CD14-positive monocyte (primary cell): ENCODE measurements at regions not wholly inside any gene's neighbourhood (a gene's known extent, or its start where the extent isn't known, plus 50 kb on each side); places are given as distances from the start of the nearest gene placed in this dataset.

Experiments
- DNase-seq, 3 donors: peaks; one replicate each; pipeline ENCODE4 v3.0.0-alpha.2; 2011 to 2022
- H2AFZ ChIP-seq: 2 replicates; pipeline ENCODE4 v1.6.0; 2012; ENCODE audit warnings: mild to moderate bottlenecking, low read depth, low read length, inconsistent platforms; ENCODE audit not compliant: insufficient read depth, poor library complexity, severe bottlenecking
- H3K27ac ChIP-seq, 2 donors: 1 replicate in 1 of 2; 2 replicates in 1 of 2; pipeline ENCODE4 v1.5.1; 2012 to 2013; ENCODE audit warnings: low read length in 2 of 2, control low read depth in 1 of 2, inconsistent platforms in 1 of 2, low read depth in 1 of 2, mild to moderate bottlenecking in 1 of 2
- H3K27me3 ChIP-seq, 2 donors: one replicate each; pipeline versions ENCODE4 v1.6.0 to v1.6.1; 2011 to 2013; ENCODE audit warnings: low read length in 2 of 2; ENCODE audit not compliant: control insufficient read depth in 2 of 2, insufficient read depth in 2 of 2
- H3K36me3 ChIP-seq, 2 donors: replicated peaks in 1 of 2; 1 replicate in 1 of 2; 2 replicates in 1 of 2; pipeline versions ENCODE4 v1.5.1 to v1.6.1; 2012 to 2013; ENCODE audit warnings: low read length in 2 of 2, control low read depth in 1 of 2, inconsistent platforms in 1 of 2, mild to moderate bottlenecking in 1 of 2; ENCODE audit not compliant: insufficient read depth in 2 of 2, control insufficient read depth in 1 of 2
- H3K4me1 ChIP-seq, 2 donors: 1 replicate in 1 of 2; 2 replicates in 1 of 2; pipeline versions ENCODE4 v1.5.1 to v1.6.1; 2012 to 2013; ENCODE audit warnings: low read length in 2 of 2, control low read depth in 1 of 2, inconsistent platforms in 1 of 2, mild to moderate bottlenecking in 1 of 2, moderate library complexity in 1 of 2; ENCODE audit not compliant: insufficient read depth in 2 of 2, control insufficient read depth in 1 of 2
- H3K4me2 ChIP-seq: replicated peaks from 2 replicates; pipeline ENCODE3; 2012; ENCODE audit warnings: low read length, moderate library complexity, mild to moderate bottlenecking; ENCODE audit not compliant: poor library complexity, severe bottlenecking; ENCODE audit errors: extremely low read depth
- H3K4me3 ChIP-seq, 3 experiments: fragments of 200-600 bp in 1 of 3; sonication (generic) in 1 of 3; replicated peaks in 1 of 3; 1 replicate in 2 of 3; 2 replicates in 1 of 3; pipeline ENCODE4 v1.5.1; 2011 to 2013; ENCODE audit warnings: low read length in 3 of 3, mild to moderate bottlenecking in 3 of 3, control low read depth in 2 of 3, low read depth in 2 of 3, inconsistent platforms in 1 of 3, moderate library complexity in 1 of 3
- H3K79me2 ChIP-seq: 2 replicates; pipeline ENCODE4 v1.6.0; 2012; ENCODE audit warnings: mild to moderate bottlenecking, control low read depth, inconsistent platforms, low read length, moderate library complexity; ENCODE audit not compliant: insufficient read depth
- H3K9ac ChIP-seq: 2 replicates; pipeline ENCODE4 v1.6.0; 2017; ENCODE audit warnings: low read length, mild to moderate bottlenecking; ENCODE audit not compliant: insufficient read depth, poor library complexity, severe bottlenecking
- H3K9me3 ChIP-seq, 2 donors: replicated peaks in 1 of 2; 1 replicate in 1 of 2; 2 replicates in 1 of 2; pipeline versions ENCODE4 v1.5.1 to v1.6.1; 2012 to 2013; ENCODE audit warnings: low read length in 2 of 2, control low read depth in 1 of 2; ENCODE audit not compliant: control insufficient read depth in 1 of 2, insufficient read depth in 1 of 2
- H4K20me1 ChIP-seq: 2 replicates; pipeline ENCODE4 v1.6.0; 2012; ENCODE audit warnings: mild to moderate bottlenecking, low read length, control low read depth, moderate library complexity; ENCODE audit not compliant: insufficient read depth
- H3K27ac Mint-ChIP-seq, 7 donors: one replicate each; pipeline ENCODE4 v1.8.0; 2020; ENCODE audit warnings: mild to moderate bottlenecking in 7 of 7, mixed read lengths in 7 of 7, moderate library complexity in 6 of 7, inconsistent platforms in 2 of 7
- H3K27me3 Mint-ChIP-seq, 3 donors: one replicate each; pipeline ENCODE4 v1.8.0; 2021 to 2022; ENCODE audit warnings: low read depth in 3 of 3, mild to moderate bottlenecking in 3 of 3, mixed read lengths in 3 of 3, moderate library complexity in 3 of 3, inconsistent platforms in 1 of 3
- H3K36me3 Mint-ChIP-seq, 2 donors: one replicate each; pipeline ENCODE4 v1.8.0; 2020; ENCODE audit warnings: mixed read lengths in 2 of 2, inconsistent platforms in 1 of 2, mild to moderate bottlenecking in 1 of 2
- H3K4me1 Mint-ChIP-seq: one replicate; pipeline ENCODE4 v1.8.0; 2020; ENCODE audit warnings: mild to moderate bottlenecking, mixed read lengths
- H3K4me3 Mint-ChIP-seq, 2 donors: one replicate each; pipeline ENCODE4 v1.8.0; 2020; ENCODE audit warnings: mild to moderate bottlenecking in 2 of 2, mixed read lengths in 2 of 2, moderate library complexity in 1 of 2
- H3K9me3 Mint-ChIP-seq, 7 donors: one replicate each; pipeline ENCODE4 v1.8.0; 2020 to 2022; ENCODE audit warnings: mixed read lengths in 7 of 7, mild to moderate bottlenecking in 6 of 7, moderate library complexity in 6 of 7, inconsistent platforms in 2 of 7
- CTCF ChIP-seq: fragments of 200-600 bp; IDR thresholded peaks from one replicate; pipeline ENCODE4 v1.8.0; 2022; ENCODE audit warnings: antibody characterized with exemption, mild to moderate bottlenecking
- WGBS: methylation state at CpG from one replicate; pipeline ENCODE4 v1.1.5; 2013; ENCODE audit warnings: missing lambda C conversion rate; ENCODE audit not compliant: insufficient coverage; 5-methylcytosine and 5-hydroxymethylcytosine counted together
- intact Hi-C, 2 donors: fragments of 100-400 bp; cut with micrococcal nuclease; formaldehyde crosslinking; loops; one replicate each; pipeline versions ENCODE4 v1.15.0 to v1.15.1; 2023

GRCh38 chr15:69919816-69920215 lies 177.9 kb downstream of the TLE3 start:
- Histone ChIP-seq H3K9ac (no peak overlapping the region), H3K36me3 (no peaks in the 10 kb centered on the region), H3K4me1 (peaks cover 4 to 5% of the 10 kb centered on the region in 2 donors), H3K4me3 (no peak overlapping the region), H3K27me3 (no peaks in the 10 kb centered on the region), H3K27ac (no peak overlapping the region), H3K9me3 (peaks cover 1 to 5% of the 10 kb centered on the region in 2 donors), H2AFZ (no peak overlapping the region), H3K79me2 (no peaks in the 10 kb centered on the region), H3K4me2 (no peak overlapping the region), H4K20me1 (no peaks in the 10 kb centered on the region)
- no peak for DNase-seq
- Mint-ChIP-seq H3K36me3 (no peaks in the 10 kb centered on the region), H3K27ac (no peak overlapping the region), H3K4me1 (peaks cover 14% of the 10 kb centered on the region), H3K27me3 (peaks cover 4 to 9% (median 7%) of the 10 kb centered on the region in 3 donors), H3K9me3 (peaks cover 6 to 10% (median 8%) of the 10 kb centered on the region in 7 donors), H3K4me3 (no peak overlapping the region)
- WGBS, result 80% methylated on average over 5 of the region's 5 CpGs
- intact Hi-C loops, result no loop called here
- no peak for TF ChIP-seq CTCF

GRCh38 chr15:69920221-69920620 lies 177.5 kb downstream of the TLE3 start:
- H3K79me2 ChIP-seq, result no peaks in the 10 kb centered on the region
- DNase-seq, result no peak
- intact Hi-C loops, result no loop called here
- H3K4me1 Mint-ChIP-seq, result peaks cover 10% of the 10 kb centered on the region
- peaks cover 7 to 13% (median 10%) of the 10 kb centered on the region in 7 donors for H3K9me3 Mint-ChIP-seq
- H3K4me3 ChIP-seq, result no peak overlapping the region
- H3K9me3 ChIP-seq, result peaks cover 5 to 9% of the 10 kb centered on the region in 2 donors
- H3K4me1 ChIP-seq, result peaks cover under 1% of the 10 kb centered on the region in 2 donors
- peaks cover 4 to 9% (median 7%) of the 10 kb centered on the region in 3 donors for H3K27me3 Mint-ChIP-seq
- no peak overlapping the region for H3K27ac ChIP-seq
- no peak overlapping the region for H3K4me2 ChIP-seq
- H3K4me3 Mint-ChIP-seq, result no peak overlapping the region
- no peak overlapping the region for H3K9ac ChIP-seq
- H4K20me1 ChIP-seq, result no peaks in the 10 kb centered on the region
- no peaks in the 10 kb centered on the region for H3K36me3 ChIP-seq
- no CpG with 5 or more reads among the region's 2 CpGs for WGBS
- no peaks in the 10 kb centered on the region for H3K27me3 ChIP-seq
- TF ChIP-seq CTCF, result no peak
- H3K36me3 Mint-ChIP-seq, result no peaks in the 10 kb centered on the region
- no peak overlapping the region for H3K27ac Mint-ChIP-seq
- H2AFZ ChIP-seq, result no peak overlapping the region
